ENCODE measurements at regions not wholly inside any gene's neighbourhood (a gene's known extent, or its start where the extent isn't known, plus 50 kb on each side); places are given as distances from the start of the nearest gene placed in this dataset.
A peak's percentile ranks its signal among the peaks of the same experiment; 100 is the strongest.

- peak in 1 of 2 experiments; percentile 3 for DNase-seq
Observed at GRCh38 chr6:22954749-22955385, 385.5 kb downstream of the HDGFL1 start.

GRCh38 chr6:22956029-22956681, 386.8 kb downstream of the HDGFL1 start:
- DNase-seq, result no peak

GRCh38 chr6:22958677-22959076, 389.3 kb downstream of the HDGFL1 start:
- DNase-seq, result no peak

DNA sequence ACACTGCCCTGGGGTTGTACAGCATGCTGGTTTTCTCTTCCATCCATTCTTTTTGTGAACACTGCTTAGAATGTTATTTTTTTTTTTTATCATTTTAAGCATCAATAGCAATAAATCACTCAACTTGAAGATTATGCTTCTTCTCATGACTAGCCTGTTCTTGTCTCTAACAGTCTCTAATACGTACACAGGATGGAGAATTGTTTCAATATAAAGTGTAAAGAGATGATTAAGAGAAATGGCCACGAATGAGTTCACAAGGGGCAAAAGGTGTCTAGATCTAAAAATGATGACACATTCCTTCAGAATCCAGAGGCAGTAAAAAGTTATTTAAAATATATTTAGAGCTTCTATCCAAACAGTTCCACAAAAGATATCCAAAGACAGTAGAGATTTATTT, 390.2 kb downstream of the HDGFL1 start:
- no peak for DNase-seq

- DNase-seq, result no peak
Observed at GRCh38 chr6:22964334-22964733, 395.0 kb downstream of the HDGFL1 start.

DNA sequence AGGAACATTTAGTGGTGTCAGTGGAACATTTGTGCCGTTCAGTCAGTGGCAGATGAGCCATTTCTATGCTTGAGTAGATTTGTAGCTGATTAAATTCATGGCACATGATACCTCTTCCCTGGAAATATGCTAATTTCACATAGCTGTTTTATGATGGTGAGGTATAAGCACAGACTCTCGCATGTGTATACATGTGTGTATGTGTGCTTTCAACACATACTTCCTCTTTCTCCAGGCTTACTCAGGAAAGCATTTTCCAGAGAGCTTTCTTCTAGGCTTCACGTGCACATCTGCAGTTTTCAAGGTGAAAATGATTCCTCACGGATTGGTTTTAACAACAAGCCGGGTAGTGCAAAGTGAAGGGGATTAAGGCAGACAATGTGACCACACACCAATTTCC, 396.5 kb downstream of the HDGFL1 start:
- DNase-seq, result peak; percentile 67 to 86

- DNase-seq, result peak in 1 of 2 experiments; percentile 40
Observed at GRCh38 chr6:22966691-22967422, 397.5 kb downstream of the HDGFL1 start.

- DNase-seq, result no peak
Observed at GRCh38 chr6:22970004-22970403, 400.6 kb downstream of the HDGFL1 start.

- no peak for DNase-seq
Observed at GRCh38 chr6:22972771-22973170, 403.4 kb downstream of the HDGFL1 start.

DNA sequence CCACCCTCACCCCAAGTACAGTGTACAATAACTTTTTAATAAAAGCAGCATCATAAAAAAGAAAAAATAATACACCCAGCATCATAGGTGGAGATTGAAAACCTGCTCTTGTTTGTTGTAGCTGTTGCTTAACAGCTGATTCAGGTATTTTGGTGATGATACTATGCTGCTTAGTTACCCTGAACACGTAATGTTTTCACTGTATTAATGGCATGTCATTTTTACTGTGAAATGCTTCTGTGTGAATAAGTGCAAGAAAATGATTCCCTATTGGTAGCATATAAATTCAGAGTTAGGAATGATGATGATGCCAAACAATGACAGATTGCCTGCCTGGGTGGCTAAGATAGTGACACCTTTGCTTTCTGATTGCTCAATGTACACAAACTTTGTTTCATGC, 405.7 kb downstream of the HDGFL1 start:
- no peak for DNase-seq

GRCh38 chr6:22980446-22980845, 411.1 kb downstream of the HDGFL1 start:
- peak in 1 of 2 experiments; percentile 26 for DNase-seq

DNA sequence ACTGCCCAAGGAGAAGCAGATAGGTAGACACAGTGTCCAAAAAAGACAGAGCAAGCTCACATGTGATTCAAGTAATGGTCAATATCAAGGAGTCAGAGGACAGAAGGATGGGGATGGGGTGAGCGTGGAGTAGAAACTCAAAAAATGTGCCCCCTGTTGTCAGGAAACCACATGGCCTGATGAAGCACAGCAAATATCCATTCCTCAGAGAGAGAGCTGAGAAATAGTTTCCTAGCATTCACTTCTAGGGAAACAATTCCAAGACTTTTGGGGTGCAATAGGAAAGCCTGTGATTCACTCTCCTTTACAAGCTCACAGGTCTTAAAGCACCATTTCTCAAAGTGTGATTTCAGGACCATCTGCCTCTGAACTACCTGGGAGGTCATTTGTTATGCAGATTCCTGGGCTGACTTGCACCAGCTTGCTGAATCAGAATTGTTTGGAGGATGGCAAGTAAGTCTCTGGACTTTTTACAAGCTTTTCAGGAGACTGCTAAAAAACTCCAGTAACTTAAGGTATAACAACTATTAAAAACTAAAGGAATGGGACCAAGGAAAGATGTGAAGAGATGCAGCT, 432.8 kb downstream of the HDGFL1 start:
- no peak for DNase-seq

- DNase-seq, result peak in 1 of 2 experiments; percentile 23
Observed at GRCh38 chr6:23003671-23004467, 434.5 kb downstream of the HDGFL1 start.

- DNase-seq, result no peak
Observed at GRCh38 chr6:23006656-23007055, 437.3 kb downstream of the HDGFL1 start.

GRCh38 chr6:23011615-23012014, 442.2 kb downstream of the HDGFL1 start:
- DNase-seq, result no peak

DNA sequence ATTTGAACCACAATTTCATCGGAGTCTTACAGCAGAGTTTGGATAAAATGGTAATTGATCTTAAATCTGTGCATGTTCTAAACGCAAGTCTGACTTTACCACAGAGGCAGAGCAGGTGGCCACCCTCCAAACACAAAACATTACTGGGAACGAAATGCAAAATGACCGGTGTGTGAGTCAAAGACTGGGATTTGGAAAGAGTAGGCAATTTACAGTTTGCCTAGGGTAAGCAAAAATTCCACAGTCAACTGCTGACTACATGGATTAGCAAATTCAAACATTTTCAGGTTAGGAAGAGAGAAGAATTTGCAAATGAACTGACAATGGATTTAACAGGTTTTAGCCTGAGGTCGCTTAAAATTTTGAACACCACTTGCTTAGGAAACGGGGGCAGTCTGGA, 444.4 kb downstream of the HDGFL1 start:
- no peak for DNase-seq

DNA sequence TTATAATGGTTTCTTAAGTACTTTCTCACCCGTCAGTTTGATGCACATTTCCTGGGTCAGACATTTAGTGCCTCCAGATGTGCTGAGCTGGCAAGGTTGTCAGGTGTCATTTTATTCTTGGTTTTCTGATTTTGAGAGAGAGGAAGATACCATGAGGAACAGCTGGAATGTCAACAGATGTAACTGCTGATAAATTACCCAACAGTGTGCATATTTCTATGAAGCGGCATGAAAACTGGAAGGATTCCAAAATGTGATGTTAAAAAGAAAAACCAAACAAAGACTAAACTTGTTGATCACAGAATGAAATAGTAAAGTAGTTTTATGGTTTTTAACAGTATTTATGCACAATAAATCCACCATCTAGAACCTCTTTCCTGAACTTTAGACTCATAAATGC, 447.3 kb downstream of the HDGFL1 start:
- no peak for DNase-seq

DNA sequence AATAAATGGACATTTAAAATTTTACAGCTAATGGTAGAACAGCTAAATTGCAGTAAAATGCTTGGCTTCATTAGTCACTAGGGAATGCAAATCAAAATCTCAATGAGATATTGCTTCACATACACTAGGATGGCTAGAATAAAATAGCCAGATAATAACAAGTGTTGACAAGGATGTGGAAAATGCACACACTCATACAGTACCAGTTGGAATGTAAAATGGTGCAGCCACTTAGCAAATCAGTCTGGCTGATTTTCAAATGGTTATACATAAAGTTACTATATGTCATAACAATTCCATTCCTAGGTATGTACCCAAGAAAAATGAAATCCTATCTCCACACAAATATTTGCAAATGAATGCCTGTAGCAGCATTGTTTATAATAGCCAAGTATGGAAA, 452.1 kb downstream of the HDGFL1 start:
- DNase-seq, result no peak

GRCh38 chr6:23027281-23027680, 457.9 kb downstream of the HDGFL1 start:
- peak; percentile 17 to 51 for DNase-seq

DNA sequence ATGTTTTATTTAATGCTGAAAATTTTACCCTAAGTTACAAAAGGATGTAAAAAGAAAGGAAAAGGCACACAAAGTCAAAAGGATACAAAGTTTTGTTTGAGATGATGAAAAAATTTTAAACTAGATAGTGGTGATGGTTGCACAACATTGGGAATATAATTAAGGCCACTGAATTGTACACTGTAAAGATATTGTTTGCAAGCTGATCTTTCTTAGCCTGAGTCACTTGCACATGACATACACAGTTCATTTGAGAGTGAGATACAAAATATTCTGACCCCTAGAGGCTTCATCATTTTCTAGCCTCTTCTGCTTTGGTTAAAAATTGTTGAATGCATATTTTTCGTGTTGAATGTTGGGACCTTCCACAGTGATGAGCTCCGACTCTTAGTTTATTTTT, 462.6 kb downstream of the HDGFL1 start:
- DNase-seq, result no peak

- DNase-seq, result no peak
Observed at GRCh38 chr6:23034926-23035325, 465.6 kb downstream of the HDGFL1 start.

- no peak for DNase-seq
Observed at GRCh38 chr6:23036406-23036983, 467.1 kb downstream of the HDGFL1 start.

GRCh38 chr6:23040899-23041298, 471.5 kb downstream of the HDGFL1 start:
- no peak for DNase-seq
